Stimulated activated CD8-positive, alpha-beta memory T cell treated with anti-CD3 and anti-CD28 coated beads, Interleukin-4, amount 100 ng/mL, for 4 hours (primary cell): ENCODE measurements at regions not wholly inside any gene's neighbourhood (a gene's known extent, or its start where the extent isn't known, plus 50 kb on each side); places are given as distances from the start of the nearest gene placed in this dataset.
A peak's percentile ranks its signal among the peaks of the same experiment; 100 is the strongest.

ENCODE experiments used
- DNase-seq, 2 donors: peaks; one replicate each; pipeline ENCODE4 v3.0.0-alpha.2; 2020; ENCODE audit warnings: low read depth in 2 of 2, low spot score in 1 of 2

DNA sequence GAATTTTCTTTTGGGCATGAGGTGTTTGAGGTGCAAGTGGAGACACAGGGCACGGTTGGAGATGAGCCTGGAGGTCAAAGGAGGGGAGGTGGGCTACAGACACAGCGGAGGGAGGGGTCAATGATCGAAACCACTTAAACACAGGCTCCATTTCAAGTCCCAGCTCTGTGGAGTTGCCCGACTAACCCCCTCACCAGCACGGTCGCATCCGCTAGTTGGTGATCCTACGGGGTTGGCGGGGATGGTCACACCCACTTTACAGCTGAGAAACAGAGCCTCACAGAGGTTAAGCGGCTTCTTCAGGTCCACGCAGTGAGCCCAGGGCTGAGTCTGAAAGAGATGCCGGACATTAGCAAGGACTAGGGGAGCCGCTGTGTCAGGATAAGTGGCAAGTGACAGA is 60.1 kb upstream of the RUNX3 start:
- no peak for DNase-seq

- no peak for DNase-seq
Measured at GRCh38 chr1:24989082-24989481, 59.0 kb upstream of the RUNX3 start.

- no peak for DNase-seq
Measured at GRCh38 chr1:24988558-24988912, 58.5 kb upstream of the RUNX3 start.

DNA sequence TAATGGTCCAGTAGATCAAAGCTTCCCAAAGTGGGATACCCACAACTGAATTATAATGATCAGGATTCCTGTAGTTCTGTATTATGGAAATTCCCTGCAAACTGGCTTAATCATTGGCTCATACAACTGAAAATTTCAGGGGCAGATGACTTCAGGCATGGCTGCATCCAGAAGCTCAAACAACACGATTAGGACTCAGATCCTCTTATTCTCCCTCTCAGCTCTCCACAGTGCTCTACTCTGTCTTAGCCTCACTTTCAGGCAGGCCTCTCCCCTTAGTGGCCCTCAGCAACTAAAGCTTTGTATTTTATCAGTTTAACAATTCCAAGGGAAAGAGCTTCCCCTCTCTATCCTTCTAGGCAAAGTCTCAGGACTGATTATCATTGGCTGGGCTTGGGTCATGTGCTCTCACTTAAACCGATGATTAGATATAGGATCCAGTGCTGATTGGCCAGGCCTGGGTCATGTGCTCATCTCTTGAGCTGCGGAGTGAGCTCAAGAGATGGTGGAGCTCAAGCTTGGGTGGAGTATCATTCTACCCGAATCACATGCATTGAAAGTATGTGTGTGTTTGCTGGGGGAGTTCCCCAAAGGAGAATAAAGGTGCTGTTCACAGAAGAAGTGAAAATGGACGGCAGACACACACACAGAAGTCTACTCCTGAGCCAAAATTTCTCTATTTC is 57.9 kb upstream of the RUNX3 start:
- no peak for DNase-seq

- no peak for DNase-seq
Measured at GRCh38 chr1:24987424-24987823, 57.3 kb upstream of the RUNX3 start.

DNA sequence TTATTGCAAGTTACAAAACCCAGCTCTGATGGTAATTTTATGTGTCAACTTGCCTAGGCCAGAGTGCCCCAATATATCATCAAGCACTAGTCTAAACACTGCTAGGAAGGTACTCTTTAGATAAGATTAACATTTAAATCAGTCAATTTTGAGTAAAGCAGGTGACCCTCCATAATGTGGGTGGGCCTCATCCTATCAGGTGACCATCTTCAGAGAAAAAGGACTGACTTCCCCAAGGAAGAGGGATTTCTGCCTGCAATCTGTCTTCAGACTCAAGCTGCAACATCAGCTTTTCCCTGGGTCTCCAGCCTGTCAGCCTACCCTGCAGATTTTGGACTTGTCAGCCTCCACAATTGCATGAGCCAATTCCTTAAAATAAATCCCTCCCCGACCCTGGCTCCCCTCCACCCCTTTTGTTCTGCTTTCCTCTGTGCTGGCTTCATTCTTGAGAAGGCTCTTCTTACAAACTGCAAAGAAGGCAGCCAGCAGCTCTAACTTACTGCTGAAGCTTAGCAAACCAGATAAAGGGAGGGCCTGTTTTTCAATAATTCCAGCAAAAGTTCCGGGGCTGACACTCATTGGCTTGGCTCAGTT is 56.4 kb upstream of the RUNX3 start:
- DNase-seq, result no peak

DNA sequence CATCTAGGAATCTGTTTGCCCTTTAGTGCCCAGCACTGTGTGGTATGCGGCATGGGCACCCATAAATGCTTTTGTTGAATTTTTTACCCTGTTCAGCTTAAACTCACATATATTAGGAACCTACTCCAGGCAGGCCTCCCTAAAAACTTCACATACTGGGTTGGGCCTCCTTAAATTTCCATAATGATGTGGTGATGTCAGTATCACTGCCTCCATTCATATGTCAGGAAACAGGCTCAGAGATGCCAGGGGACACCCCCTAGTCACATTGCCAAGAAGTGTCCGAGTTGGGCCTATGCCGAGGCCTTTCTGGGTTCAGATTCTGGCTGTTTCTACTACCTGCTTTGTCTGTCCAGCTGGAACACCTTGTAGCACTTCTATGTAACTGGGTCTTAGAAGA is 55.7 kb upstream of the RUNX3 start:
- DNase-seq, result no peak

- peak in 1 of 2 donors; percentile 41 for DNase-seq
Measured at GRCh38 chr1:24984800-24985522, 54.9 kb upstream of the RUNX3 start.

DNA sequence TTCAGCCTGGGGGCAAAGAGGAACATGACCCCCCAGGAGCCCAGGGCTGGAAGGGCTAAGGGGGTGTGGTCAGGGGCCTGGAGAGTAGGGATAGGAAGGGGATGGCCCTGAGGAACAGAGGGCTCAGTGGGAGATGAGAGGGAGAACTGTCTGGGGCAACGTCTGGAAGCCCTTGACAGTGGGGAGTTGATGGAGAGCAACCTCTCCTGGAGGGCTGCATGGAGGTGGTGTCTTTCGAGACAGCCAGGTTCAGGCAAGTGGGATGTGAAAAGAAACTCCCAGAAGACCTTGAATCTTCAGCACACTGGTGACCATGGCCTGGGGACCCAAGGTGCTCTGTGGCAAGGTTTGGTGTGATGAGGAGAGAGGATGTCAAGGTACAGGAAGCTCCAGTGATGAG is 54.2 kb upstream of the RUNX3 start:
- no peak for DNase-seq

GRCh38 chr1:24983006-24983680 is 53.1 kb upstream of the RUNX3 start:
- no peak for DNase-seq

DNA sequence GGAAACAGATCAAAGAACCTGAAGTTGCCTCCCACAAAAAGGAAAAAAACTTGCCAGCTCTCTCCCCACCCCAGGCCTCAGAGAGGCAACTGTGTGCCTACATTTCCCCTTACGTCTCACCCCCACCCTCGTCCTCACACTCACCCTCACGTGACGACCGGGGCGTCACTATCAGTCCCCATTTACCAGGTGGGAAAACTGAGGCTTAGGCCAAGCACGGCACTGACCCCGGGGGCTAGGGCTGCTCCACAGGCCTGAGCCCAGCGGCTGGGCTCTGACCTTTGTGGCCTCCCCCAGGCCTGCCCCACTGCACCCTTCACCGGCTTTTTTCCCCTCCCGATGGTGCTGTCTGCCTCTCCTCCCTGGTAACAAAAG is 51.5 kb upstream of the RUNX3 start:
- peak in 1 of 2 donors; percentile 47 for DNase-seq

- DNase-seq, result no peak
Measured at GRCh38 chr1:24980836-24981630, 51.0 kb upstream of the RUNX3 start.
